D341Med (cell line): ENCODE measurements at regions not wholly inside any gene's neighbourhood (a gene's known extent, or its start where the extent isn't known, plus 50 kb on each side); places are given as distances from the start of the nearest gene placed in this dataset.
"Not testable (repeated sequence)": the region's sequence is repeated elsewhere in the genome, so short reads cannot be mapped to it uniquely, and the experiment has no call there.

Source experiments
- DNase-seq: peaks from one replicate; pipeline ENCODE4 v3.0.0; 2012; ENCODE audit warnings: low spot score

DNA sequence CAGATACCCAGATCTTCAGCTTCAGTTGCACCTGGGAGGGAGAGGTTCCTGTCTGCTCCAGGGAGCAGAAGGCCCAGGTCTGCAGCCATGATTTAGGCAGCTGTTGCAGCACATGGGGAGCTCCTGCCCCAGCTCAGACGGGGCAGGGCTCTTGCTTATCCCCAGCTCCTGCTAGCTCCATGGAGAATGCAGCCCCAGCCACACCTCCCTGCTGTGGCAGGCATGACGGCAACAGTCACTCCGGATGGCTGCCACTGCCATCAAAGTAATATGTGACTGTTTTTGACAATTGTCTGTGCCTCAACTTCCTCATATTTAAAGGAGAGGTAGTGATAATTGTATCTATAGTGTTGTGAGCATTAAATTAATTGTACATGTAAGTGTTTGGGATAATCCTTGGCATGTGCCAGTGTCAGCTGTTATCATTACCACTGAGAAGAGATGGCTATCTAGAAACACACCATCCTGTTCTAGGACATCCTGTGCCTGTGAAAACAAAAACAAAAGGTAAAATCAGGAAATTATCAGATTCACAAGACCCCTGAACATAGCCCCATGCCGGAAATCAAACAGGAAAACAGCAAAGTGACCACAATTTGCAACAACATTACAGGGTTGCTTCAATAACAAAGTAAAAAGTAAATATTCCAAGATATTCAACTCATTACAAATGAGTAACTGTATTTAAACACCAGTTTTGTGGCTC lies 1048.8 kb upstream of the ACO1 start:
- no peak for DNase-seq

GRCh38 chr9:31336386-31336785 lies 1048.1 kb upstream of the ACO1 start:
- no peak for DNase-seq

GRCh38 chr9:31336841-31337240 lies 1047.6 kb upstream of the ACO1 start:
- DNase-seq: no peak

DNA sequence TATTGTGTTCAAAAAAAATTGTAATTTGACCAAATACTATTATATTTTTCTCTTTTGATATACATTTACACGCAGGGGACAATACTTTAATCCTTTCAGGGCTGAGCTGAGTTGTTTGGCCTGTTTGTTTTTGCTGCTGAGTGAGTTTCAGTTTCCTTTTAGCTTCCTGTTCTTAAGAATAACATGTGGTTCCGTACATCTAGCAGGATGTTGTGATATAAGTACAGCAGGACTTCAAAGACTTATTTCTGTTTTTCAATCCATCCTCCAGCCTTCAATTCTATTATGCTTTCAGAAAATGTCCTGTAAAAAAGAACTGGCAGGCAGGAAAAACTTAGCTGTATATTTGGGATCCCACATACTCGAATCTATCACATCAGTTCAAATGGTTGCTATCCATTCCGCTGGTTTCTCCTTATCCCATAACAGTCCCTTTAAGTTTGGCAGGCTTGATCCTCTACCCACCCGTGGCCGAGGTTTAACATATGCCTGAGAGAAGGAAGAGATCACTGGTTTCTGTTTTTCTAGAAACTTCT lies 1037.3 kb upstream of the ACO1 start:
- no peak for DNase-seq

DNA sequence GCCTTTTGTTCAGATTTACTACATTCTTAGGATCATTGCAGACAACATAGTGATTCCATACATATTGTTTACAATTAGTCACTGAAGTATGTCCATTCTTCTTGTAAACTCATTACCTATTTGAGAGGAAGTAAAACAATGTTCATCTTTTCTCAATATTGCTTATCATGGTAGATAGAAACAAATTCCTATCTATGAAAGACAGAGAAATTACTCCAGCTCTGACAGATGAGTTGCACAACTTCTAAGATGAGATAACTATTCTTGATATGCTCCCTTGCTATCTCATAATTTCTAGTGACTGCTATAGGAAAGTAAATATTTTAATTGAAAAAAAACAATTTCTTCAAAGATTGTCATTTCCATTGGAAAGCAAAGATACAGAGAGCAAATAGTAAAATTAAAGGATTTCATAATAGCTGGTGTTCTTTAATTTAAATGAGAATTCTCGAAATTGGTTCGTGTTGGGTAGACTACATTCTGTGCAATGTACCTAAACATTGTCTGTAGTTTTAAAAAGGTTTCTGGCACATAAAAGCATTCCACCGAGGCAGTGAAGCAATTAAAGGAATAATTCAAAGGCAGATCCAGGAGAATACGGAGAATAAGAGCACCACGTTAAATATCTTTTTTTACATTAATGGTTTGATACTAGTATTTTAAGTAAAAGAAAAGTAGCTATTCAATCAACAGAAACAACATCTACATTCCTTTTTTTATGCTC lies 1029.1 kb upstream of the ACO1 start:
- no peak for DNase-seq

DNA sequence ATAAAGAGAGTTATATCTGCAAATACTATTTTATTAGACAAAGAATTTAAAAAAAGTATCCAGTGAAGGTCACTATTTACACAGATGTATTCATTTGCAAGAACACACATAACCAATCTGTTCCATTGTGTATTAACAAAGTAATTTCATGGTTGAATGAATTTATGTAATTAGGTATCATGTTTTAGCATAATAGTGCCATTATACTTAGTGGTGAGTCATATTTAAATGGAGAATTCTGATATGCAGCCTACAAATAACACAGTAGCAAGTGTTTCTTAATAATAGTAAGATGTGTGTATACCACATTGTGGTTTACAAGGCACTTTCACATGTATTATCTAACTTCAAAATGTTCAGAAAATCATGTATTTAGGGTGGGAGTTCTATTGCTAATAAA lies 1028.5 kb upstream of the ACO1 start:
- no peak for DNase-seq

GRCh38 chr9:31359071-31359470 lies 1025.4 kb upstream of the ACO1 start:
- no peak for DNase-seq

DNA sequence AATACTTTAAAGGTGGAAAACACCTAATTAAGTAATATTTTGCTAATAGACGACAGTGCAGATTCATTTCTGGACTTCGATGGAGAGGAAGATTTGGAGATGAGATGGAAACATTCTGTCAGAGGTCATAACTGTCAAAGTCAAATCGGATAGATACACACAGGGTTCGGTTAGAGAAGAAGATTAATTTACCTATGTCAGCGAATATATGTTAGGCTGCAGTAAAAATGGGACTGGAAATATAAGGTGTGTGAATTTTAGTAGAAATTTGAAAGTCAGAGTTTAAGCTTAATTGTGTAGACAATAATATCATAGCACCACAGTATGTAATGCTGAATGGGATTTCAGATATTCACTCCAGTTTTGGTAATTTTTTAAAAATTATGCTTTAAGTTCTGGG lies 1020.3 kb upstream of the ACO1 start:
- no peak for DNase-seq

DNA sequence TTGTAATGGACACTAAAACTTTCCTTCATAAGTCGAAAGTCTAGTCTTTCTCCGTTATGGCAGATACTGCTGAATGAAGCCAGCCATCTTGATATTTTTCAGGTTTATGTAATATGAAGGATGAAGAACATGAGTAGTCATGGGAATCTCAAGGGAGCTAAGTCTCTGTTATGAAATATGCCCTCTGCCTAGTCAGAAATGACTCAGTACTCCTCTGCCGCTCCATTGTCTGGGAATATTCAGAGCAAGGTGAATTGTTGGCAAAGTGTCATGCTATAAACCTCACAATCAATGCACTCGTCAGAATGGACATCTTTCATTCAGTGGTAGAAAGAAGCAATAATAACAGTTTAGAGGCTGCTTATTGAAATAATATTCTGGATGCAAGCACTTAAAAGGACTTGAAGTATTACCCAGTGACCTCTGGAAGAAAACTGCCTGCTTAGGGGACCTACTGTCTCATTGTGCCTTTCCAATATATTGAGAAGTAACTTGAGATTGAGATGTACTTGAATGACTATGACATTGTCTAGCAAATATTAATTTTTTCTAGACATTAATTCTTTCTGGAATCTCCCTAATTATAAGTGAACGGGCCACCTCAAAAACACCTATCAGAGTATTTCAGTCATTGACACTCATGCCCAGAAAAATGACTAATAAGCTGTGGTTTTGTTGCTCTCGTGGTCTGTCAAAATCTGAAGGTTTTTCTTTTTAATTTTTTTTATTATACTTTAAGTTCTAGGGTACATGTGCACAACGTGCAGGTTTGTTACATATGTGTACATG lies 1011.5 kb upstream of the ACO1 start:
- DNase-seq: no peak

- no peak for DNase-seq
Observed at GRCh38 chr9:31377358-31377757, 1007.1 kb upstream of the ACO1 start.

DNA sequence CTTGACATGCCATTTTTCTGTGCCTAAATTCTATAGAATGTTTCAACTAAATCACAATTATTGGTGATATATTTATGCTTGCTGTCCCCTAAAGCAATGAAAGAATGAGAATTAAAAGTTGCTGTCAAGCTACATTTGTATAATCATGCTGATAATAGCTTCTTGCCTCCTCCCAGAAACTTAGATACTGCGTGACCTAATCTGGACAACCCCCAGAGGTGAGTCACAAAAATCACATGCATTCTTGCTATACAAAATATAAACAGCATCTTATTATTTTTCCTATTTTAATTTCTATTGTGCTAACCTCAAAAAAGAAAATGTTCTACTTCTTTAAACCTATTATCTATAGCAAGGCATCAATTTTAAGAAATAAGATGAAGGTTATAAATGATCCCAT lies 995.8 kb upstream of the ACO1 start:
- DNase-seq: no peak

- no peak for DNase-seq
Observed at GRCh38 chr9:31389075-31389474, 995.4 kb upstream of the ACO1 start.

DNA sequence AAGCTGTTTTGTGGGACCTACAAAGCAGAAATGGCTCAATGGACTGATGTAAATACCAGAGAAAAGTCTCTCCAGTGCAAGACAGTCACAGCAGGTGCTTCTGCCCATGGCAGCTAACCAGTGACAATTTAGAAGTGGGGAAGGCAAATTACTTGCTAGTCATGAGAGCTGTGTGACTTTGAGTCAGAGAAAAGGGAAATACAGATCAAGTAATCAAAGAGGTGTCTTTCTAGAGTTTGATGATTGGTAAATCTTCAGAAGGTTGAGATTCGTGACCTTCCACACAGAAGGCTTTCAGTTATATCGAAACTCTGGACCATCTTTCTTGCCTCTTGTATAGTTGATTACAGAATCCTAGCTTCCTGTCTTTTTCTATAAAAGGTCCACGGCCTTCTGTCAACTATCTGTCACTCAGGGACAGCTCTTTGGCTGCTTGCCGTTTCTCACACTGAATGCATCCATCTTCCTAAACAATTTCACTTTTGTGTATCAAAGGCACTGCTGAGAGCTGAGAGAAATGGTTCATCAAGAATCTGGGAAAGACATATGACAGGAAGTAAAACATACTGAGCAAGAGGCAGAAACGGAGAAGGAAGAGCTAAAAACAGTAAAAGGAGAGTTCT lies 993.9 kb upstream of the ACO1 start:
- no peak for DNase-seq

DNA sequence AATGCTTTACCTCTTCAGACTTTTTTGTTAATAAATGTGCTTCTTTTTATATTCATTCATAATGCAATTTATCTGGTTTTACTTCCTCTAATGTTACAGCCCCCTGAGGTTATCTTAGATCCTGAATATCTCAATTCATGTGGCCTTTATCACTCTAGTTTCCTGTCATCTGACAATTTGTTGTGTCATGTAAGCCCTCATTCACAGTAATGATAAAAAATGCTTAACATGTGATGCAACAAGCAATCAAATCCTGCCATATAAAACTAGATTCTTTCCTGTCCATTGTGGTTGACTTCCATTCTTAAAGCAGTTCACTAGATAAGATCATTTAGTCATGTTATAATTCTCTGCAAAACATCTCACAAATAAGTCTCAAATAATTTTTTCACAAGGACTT lies 991.2 kb upstream of the ACO1 start:
- no peak for DNase-seq

DNA sequence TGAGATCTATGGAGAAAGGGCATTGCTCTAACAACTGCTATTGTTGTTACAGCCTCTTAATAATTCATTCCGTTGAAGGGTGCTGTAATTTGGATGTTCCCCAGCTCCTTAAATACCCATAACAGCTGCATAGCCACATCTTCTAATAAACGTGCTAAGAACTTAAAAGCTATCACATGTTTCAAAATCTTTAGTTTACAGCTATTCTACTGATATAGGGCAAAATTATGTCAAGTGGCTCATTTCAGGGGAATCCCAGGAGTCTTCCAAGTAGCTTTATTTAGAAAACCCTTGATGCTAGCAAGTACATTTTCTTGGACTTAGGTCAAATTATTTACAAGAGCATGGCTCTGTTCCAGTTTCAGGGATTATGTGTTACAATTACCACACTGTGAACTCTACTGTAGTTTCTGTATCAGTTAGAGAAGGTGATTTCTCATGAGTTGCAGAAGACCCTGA lies 990.4 kb upstream of the ACO1 start:
- peak; percentile 35 for DNase-seq

DNA sequence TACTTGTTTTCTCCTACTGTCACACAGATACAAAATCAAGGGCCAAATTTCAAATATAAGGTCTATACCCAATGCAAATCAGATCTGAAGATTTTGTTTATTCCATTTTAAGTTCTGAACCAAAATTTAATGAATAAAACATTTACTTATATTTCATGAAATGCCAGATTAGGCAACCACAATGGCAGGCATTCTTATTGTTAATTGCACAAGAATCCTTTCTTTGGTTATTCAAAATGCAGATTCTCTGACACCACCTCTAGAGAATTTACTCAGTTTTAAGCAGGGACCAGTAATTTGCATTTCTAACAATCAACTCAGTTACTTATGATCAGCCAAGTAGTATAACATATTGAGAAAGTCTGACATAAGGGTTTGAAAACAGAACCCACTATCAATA lies 972.4 kb upstream of the ACO1 start:
- no peak for DNase-seq

DNA sequence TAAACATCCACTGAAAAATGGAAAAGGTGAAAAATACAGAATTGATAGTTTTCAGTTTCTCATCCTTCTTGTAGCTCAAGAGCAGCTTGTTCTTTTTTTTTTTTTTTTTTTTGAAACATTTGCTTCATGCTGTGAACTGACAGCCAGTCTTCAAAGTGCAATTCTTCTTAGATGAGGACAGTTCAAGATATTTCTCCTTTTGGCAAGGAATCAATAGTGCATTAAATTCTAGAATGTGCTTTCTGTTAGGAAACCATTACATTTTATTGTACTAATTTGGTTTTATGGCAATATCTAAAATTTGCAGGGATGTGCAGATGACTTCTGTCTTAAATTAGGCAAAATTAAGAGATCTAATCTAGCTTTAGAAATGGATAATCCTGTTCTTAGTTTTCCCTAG lies 969.3 kb upstream of the ACO1 start:
- DNase-seq: no peak

GRCh38 chr9:31418419-31418818 lies 966.0 kb upstream of the ACO1 start:
- no peak for DNase-seq

GRCh38 chr9:31443630-31444457 lies 940.6 kb upstream of the ACO1 start:
- not testable (repeated sequence) for DNase-seq

DNA sequence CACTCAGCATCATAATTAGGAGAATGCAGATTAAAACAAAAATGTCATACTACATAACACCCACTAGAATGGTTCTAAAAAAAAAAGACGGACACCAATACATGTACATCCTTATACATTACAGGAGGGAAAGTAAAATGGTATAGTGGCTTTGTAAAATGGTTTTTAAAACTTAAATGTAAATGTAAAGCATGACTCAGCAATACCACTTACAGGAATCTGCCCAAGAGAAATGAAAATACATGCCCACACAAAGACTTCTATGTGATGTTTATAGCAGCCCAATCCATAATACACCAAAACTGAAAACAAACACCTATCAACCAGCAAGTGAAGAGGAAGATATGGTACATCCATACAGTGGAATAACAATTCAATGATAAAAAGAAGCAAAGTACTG lies 939.1 kb upstream of the ACO1 start:
- no peak for DNase-seq

DNA sequence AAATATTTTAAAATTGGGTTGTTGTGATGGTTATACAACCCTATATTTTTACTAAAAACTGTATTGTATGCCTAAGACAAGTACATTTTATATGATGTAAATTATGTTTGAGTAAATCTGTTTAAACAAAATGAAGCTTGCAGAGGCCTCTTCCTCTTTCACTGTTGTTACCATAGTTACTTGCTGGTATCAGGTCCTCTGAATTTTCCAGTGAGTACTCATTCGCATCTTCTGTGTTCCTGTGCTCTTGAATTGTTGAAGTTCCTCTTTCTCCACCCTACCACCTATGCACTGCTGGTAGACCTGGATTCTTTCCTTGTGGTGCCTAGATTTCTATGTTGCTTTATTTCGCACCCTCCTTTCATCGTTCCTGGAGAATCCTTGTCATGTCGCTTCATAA lies 938.5 kb upstream of the ACO1 start:
- DNase-seq: no peak
